ENCODE measurements at regions not wholly inside any gene's neighbourhood (a gene's known extent, or its start where the extent isn't known, plus 50 kb on each side); places are given as distances from the start of the nearest gene placed in this dataset.

GRCh38 chr1:56028244-56028643 lies 551.1 kb downstream of the PLPP3 start:
- POLR2A ChIA-PET (ENCODE audit: unreplicated experiment) = no interaction called here
- Histone ChIP-seq H3K4me2 (no peak overlapping the region), H4K20me1 (ENCODE audit: insufficient read depth) (no peaks in the 10 kb centered on the region), H3F3A (ENCODE audit: insufficient read depth, low read depth) (0 out of 2 replicates have a peak, but pooled peaks cover 5% of the 10 kb centered on the region), H3K36me3 (ENCODE audit: low read depth) (no peaks in the 10 kb centered on the region), H3K9me2 (ENCODE audit: insufficient read depth) (no peaks in the 10 kb centered on the region), H3K27me3 (ENCODE audit: insufficient read depth, low read depth) (no peaks in the 10 kb centered on the region), H3K9me3 (ENCODE audit: insufficient read depth, low read depth) (peaks cover 11% of the 10 kb centered on the region; the same call in 1 of the 2 replicates), H2AFZ (no peak overlapping the region), H3K27ac (no peak overlapping the region), H3K4me1 (replicated peaks; ENCODE audit: insufficient read depth) (peaks cover 11% of the 10 kb centered on the region; the same call in 1 of the 2 replicates), H3K79me2 (ENCODE audit: low read depth) (no peaks in the 10 kb centered on the region), H3K4me3 (no peak overlapping the region)
- intact Hi-C loops (cut with micrococcal nuclease; ENCODE audit: unreplicated experiment) = loop anchor here (10.0 kb wide), 1 partner anchor 133 kb away; no protein-coding TSS in a partner anchor
- no TSS peak for BruUV-seq (replicated peaks)
- no peak for TF ChIP-seq CTCF (conservative IDR thresholded peaks at IDR 0.05)
- TF ChIP-seq EZH2 (IDR thresholded peaks at IDR 0.05; ENCODE audit: low read depth) = no peak
- CTCF ChIA-PET = no interaction called here
- no peak for DNase-seq

GRCh38 chr1:56025942-56026341 lies 553.4 kb downstream of the PLPP3 start:
- no peaks in the 10 kb centered on the region for H3K79me2 ChIP-seq (ENCODE audit: low read depth)
- no TSS peak for BruUV-seq (replicated peaks)
- H4K20me1 ChIP-seq (ENCODE audit: insufficient read depth) = no peaks in the 10 kb centered on the region
- H3K4me2 ChIP-seq = no peak overlapping the region
- DNase-seq = peak in 1 of 2 experiments; percentile 63
- H3K36me3 ChIP-seq (ENCODE audit: low read depth) = no peaks in the 10 kb centered on the region
- H3K4me3 ChIP-seq = no peak overlapping the region
- intact Hi-C loops (cut with micrococcal nuclease; ENCODE audit: unreplicated experiment) = loop anchor here (10.0 kb wide), 1 partner anchor 131 kb away; no protein-coding TSS in a partner anchor
- H3K9me3 ChIP-seq (ENCODE audit: insufficient read depth, low read depth) = peaks cover 11% of the 10 kb centered on the region
- H3K9me2 ChIP-seq (ENCODE audit: insufficient read depth) = no peaks in the 10 kb centered on the region
- ChIA-PET POLR2A (ENCODE audit: unreplicated experiment) (no interaction called here), CTCF (no interaction called here)
- TF ChIP-seq CTCF (conservative IDR thresholded peaks at IDR 0.05) = no peak
- no peak for TF ChIP-seq EZH2 (IDR thresholded peaks at IDR 0.05; ENCODE audit: low read depth)
- no peaks in the 10 kb centered on the region for H3K27me3 ChIP-seq (ENCODE audit: insufficient read depth, low read depth)
- H3K4me1 ChIP-seq (replicated peaks; ENCODE audit: insufficient read depth) = peaks cover 11% of the 10 kb centered on the region; the same call in 1 of the 2 replicates
- no peak overlapping the region for H2AFZ ChIP-seq
- H3F3A ChIP-seq (ENCODE audit: insufficient read depth, low read depth) = 0 out of 2 replicates have a peak, but pooled peaks cover 5% of the 10 kb centered on the region
- H3K27ac ChIP-seq = peak overlapping the region; percentile 32; the same call in 1 of the 2 replicates

- H3K27me3 ChIP-seq (ENCODE audit: insufficient read depth, low read depth) = no peaks in the 10 kb centered on the region
- H3K9me3 ChIP-seq (ENCODE audit: insufficient read depth, low read depth) = peaks cover 11% of the 10 kb centered on the region
- peak in 1 of 2 experiments; percentile 50 for DNase-seq
- BruUV-seq (replicated peaks) = no TSS peak
- no peak overlapping the region for H3K4me2 ChIP-seq
- H3K4me3 ChIP-seq = no peak overlapping the region
- 0 out of 2 replicates have a peak, but pooled peaks cover 5% of the 10 kb centered on the region for H3F3A ChIP-seq (ENCODE audit: insufficient read depth, low read depth)
- H3K36me3 ChIP-seq (ENCODE audit: low read depth) = no peaks in the 10 kb centered on the region
- H3K4me1 ChIP-seq (replicated peaks; ENCODE audit: insufficient read depth) = peaks cover 11% of the 10 kb centered on the region; the same call in 1 of the 2 replicates
- TF ChIP-seq EZH2 (IDR thresholded peaks at IDR 0.05; ENCODE audit: low read depth) (no peak), CTCF (conservative IDR thresholded peaks at IDR 0.05) (no peak)
- ChIA-PET POLR2A (ENCODE audit: unreplicated experiment) (no interaction called here), CTCF (no interaction called here)
- intact Hi-C loops (cut with micrococcal nuclease; ENCODE audit: unreplicated experiment) = loop anchor here (10.0 kb wide), 1 partner anchor 129 kb away; no protein-coding TSS in a partner anchor
- H2AFZ ChIP-seq = no peak overlapping the region
- no peaks in the 10 kb centered on the region for H3K79me2 ChIP-seq (ENCODE audit: low read depth)
- no peaks in the 10 kb centered on the region for H3K9me2 ChIP-seq (ENCODE audit: insufficient read depth)
- H4K20me1 ChIP-seq (ENCODE audit: insufficient read depth) = no peaks in the 10 kb centered on the region
- peak overlapping the region; percentile 65 for H3K27ac ChIP-seq
Observed at GRCh38 chr1:56024155-56024554, 555.2 kb downstream of the PLPP3 start.
